ENCODE measurements at regions not wholly inside any gene's neighbourhood (a gene's known extent, or its start where the extent isn't known, plus 50 kb on each side); places are given as distances from the start of the nearest gene placed in this dataset.

DNA sequence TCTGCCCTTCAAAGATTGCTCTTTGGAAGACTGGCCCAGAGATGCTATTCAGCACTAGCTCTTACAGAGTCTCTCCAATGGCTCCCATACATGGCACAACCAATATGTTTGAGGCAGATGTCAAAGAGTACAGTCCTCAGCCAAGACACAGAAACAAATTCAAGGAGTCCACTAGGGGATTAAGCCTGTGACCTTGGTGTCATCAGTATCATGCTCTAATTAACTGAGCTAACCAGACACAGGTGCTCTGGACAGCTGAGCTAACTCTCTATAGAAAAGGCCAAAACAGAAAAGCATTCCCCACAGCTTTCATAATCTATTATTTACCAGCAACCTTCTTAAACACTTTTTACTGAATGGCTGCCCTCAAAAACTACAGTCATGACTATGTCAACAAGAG, 666.0 kb upstream of the PLXNA2 start:
- TF ChIP-seq, protein P1, sequence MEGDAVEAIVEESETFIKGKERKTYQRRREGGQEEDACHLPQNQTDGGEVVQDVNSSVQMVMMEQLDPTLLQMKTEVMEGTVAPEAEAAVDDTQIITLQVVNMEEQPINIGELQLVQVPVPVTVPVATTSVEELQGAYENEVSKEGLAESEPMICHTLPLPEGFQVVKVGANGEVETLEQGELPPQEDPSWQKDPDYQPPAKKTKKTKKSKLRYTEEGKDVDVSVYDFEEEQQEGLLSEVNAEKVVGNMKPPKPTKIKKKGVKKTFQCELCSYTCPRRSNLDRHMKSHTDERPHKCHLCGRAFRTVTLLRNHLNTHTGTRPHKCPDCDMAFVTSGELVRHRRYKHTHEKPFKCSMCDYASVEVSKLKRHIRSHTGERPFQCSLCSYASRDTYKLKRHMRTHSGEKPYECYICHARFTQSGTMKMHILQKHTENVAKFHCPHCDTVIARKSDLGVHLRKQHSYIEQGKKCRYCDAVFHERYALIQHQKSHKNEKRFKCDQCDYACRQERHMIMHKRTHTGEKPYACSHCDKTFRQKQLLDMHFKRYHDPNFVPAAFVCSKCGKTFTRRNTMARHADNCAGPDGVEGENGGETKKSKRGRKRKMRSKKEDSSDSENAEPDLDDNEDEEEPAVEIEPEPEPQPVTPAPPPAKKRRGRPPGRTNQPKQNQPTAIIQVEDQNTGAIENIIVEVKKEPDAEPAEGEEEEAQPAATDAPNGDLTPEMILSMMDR (IDR thresholded peaks at IDR 0.05), result no peak
- no peak for TF ChIP-seq POLR2A (IDR thresholded peaks at IDR 0.05)
- TF ChIP-seq POLR2AphosphoS5 (IDR thresholded peaks at IDR 0.05), result no peak
- TF ChIP-seq EP300 (IDR thresholded peaks at IDR 0.05), result no peak

Data from sigmoid colon (tissue), 4 donors.